ENCODE measurements at regions not wholly inside any gene's neighbourhood (a gene's known extent, or its start where the extent isn't known, plus 50 kb on each side); places are given as distances from the start of the nearest gene placed in this dataset.

- in situ Hi-C loops (cut with MboI; ENCODE audit: low sequenced_read_pairs), result no loop called here
Observed at GRCh38 chr14:30291216-30291615, 267.7 kb upstream of the G2E3 start.

GRCh38 chr14:30292541-30292940, 266.4 kb upstream of the G2E3 start:
- in situ Hi-C loops (cut with MboI; ENCODE audit: low sequenced_read_pairs), result no loop called here

- in situ Hi-C loops (cut with MboI; ENCODE audit: low sequenced_read_pairs), result no loop called here
Observed at GRCh38 chr14:30295980-30296379, 263.0 kb upstream of the G2E3 start.

GRCh38 chr14:30296931-30297405, 262.0 kb upstream of the G2E3 start:
- in situ Hi-C loops (cut with MboI; ENCODE audit: low sequenced_read_pairs), result no loop called here

GRCh38 chr14:30297876-30298795, 260.8 kb upstream of the G2E3 start:
- in situ Hi-C loops (cut with MboI; ENCODE audit: low sequenced_read_pairs), result no loop called here

GRCh38 chr14:30299915-30300314, 259.0 kb upstream of the G2E3 start:
- in situ Hi-C loops (cut with MboI; ENCODE audit: low sequenced_read_pairs), result no loop called here

GRCh38 chr14:30303350-30303749, 255.6 kb upstream of the G2E3 start:
- in situ Hi-C loops (cut with MboI; ENCODE audit: low sequenced_read_pairs), result no loop called here

GRCh38 chr14:30305346-30305745, 253.6 kb upstream of the G2E3 start:
- in situ Hi-C loops (cut with MboI; ENCODE audit: low sequenced_read_pairs), result no loop called here

GRCh38 chr14:30309405-30309804, 249.6 kb upstream of the G2E3 start:
- in situ Hi-C loops (cut with MboI; ENCODE audit: low sequenced_read_pairs), result no loop called here

- in situ Hi-C loops (cut with MboI; ENCODE audit: low sequenced_read_pairs), result no loop called here
Observed at GRCh38 chr14:30312214-30312613, 246.7 kb upstream of the G2E3 start.

- in situ Hi-C loops (cut with MboI; ENCODE audit: low sequenced_read_pairs), result no loop called here
Observed at GRCh38 chr14:30317729-30318128, 241.2 kb upstream of the G2E3 start.

- in situ Hi-C loops (cut with MboI; ENCODE audit: low sequenced_read_pairs), result no loop called here
Observed at GRCh38 chr14:30322819-30323218, 236.1 kb upstream of the G2E3 start.

- in situ Hi-C loops (cut with MboI; ENCODE audit: low sequenced_read_pairs), result no loop called here
Observed at GRCh38 chr14:30330033-30330432, 228.9 kb upstream of the G2E3 start.

- in situ Hi-C loops (cut with MboI; ENCODE audit: low sequenced_read_pairs), result no loop called here
Observed at GRCh38 chr14:30330445-30330844, 228.5 kb upstream of the G2E3 start.

- in situ Hi-C loops (cut with MboI; ENCODE audit: low sequenced_read_pairs), result no loop called here
Observed at GRCh38 chr14:30331030-30331429, 227.9 kb upstream of the G2E3 start.

GRCh38 chr14:30332374-30332773, 226.6 kb upstream of the G2E3 start:
- in situ Hi-C loops (cut with MboI; ENCODE audit: low sequenced_read_pairs), result no loop called here

- in situ Hi-C loops (cut with MboI; ENCODE audit: low sequenced_read_pairs), result no loop called here
Observed at GRCh38 chr14:30333934-30334333, 225.0 kb upstream of the G2E3 start.

- in situ Hi-C loops (cut with MboI; ENCODE audit: low sequenced_read_pairs), result no loop called here
Observed at GRCh38 chr14:30337456-30337855, 221.5 kb upstream of the G2E3 start.

- in situ Hi-C loops (cut with MboI; ENCODE audit: low sequenced_read_pairs), result no loop called here
Observed at GRCh38 chr14:30339311-30339901, 219.6 kb upstream of the G2E3 start.

- in situ Hi-C loops (cut with MboI; ENCODE audit: low sequenced_read_pairs), result no loop called here
Observed at GRCh38 chr14:30340495-30340894, 218.5 kb upstream of the G2E3 start.

- in situ Hi-C loops (cut with MboI; ENCODE audit: low sequenced_read_pairs), result no loop called here
Observed at GRCh38 chr14:30345511-30345910, 213.4 kb upstream of the G2E3 start.

GRCh38 chr14:30348445-30348844, 210.5 kb upstream of the G2E3 start:
- in situ Hi-C loops (cut with MboI; ENCODE audit: low sequenced_read_pairs), result no loop called here

Measured in HL-60/S4 (cell line).